H9 (cell line): ENCODE measurements at regions not wholly inside any gene's neighbourhood (a gene's known extent, or its start where the extent isn't known, plus 50 kb on each side); places are given as distances from the start of the nearest gene placed in this dataset.

Source experiments
- DNase-seq: peaks from one replicate; pipeline ENCODE4 v3.0.0-alpha.2; 2017
- H2AFZ ChIP-seq: one replicate; pipeline ENCODE4 v1.6.1; 2013; ENCODE audit warnings: mild to moderate bottlenecking, low read length, control low read depth, moderate library complexity
- H2AK5ac ChIP-seq: 2 replicates; pipeline ENCODE4 v1.6.1; 2013; ENCODE audit warnings: low read length, control low read depth, mixed read lengths; ENCODE audit not compliant: insufficient read length
- H2BK120ac ChIP-seq: one replicate; pipeline ENCODE4 v1.6.1; 2013; ENCODE audit warnings: low read depth, mild to moderate bottlenecking, low read length, control low read depth, inconsistent platforms; ENCODE audit not compliant: poor library complexity, severe bottlenecking
- H2BK12ac ChIP-seq: 2 replicates; pipeline ENCODE4 v1.6.1; 2013; ENCODE audit warnings: low read length, control low read depth, mixed read lengths, low read depth; ENCODE audit not compliant: insufficient read length
- H2BK15ac ChIP-seq: 2 replicates; pipeline ENCODE4 v1.6.1; 2013; ENCODE audit warnings: low read depth, low read length, control low read depth
- H2BK20ac ChIP-seq: one replicate; pipeline ENCODE4 v1.6.1; 2013; ENCODE audit warnings: low read depth, mild to moderate bottlenecking, low read length, control low read depth, inconsistent platforms; ENCODE audit not compliant: poor library complexity, severe bottlenecking
- H2BK5ac ChIP-seq: 2 replicates; pipeline ENCODE4 v1.6.1; 2013; ENCODE audit warnings: low read length, control low read depth, mixed read lengths; ENCODE audit not compliant: insufficient read length
- H3K14ac ChIP-seq: 2 replicates; pipeline ENCODE4 v1.6.1; 2013; ENCODE audit warnings: low read length, control low read depth; ENCODE audit not compliant: insufficient read depth
- H3K18ac ChIP-seq: 2 replicates; pipeline ENCODE4 v1.6.1; 2013; ENCODE audit warnings: low read depth, mild to moderate bottlenecking, mixed read lengths, low read length, control low read depth; ENCODE audit not compliant: insufficient read length
- H3K23ac ChIP-seq: 2 replicates; pipeline ENCODE4 v1.6.1; 2013; ENCODE audit warnings: low read length, control low read depth, mixed read lengths, low read depth; ENCODE audit not compliant: insufficient read length
- H3K23me2 ChIP-seq: 2 replicates; pipeline ENCODE4 v1.6.1; 2013; ENCODE audit warnings: low read depth, mild to moderate bottlenecking, mixed read lengths, low read length, control low read depth; ENCODE audit not compliant: insufficient read length, poor library complexity, severe bottlenecking
- H3K27ac ChIP-seq: 2 replicates; pipeline ENCODE4 v1.5.1; 2013; ENCODE audit warnings: low read length, control low read depth, mixed read lengths, low read depth; ENCODE audit not compliant: insufficient read length
- H3K27me3 ChIP-seq: 2 replicates; pipeline ENCODE4 v1.6.1; 2013; ENCODE audit warnings: low read length, control low read depth, inconsistent platforms; ENCODE audit not compliant: insufficient read depth
- H3K4ac ChIP-seq: 2 replicates; pipeline ENCODE4 v1.6.1; 2013; ENCODE audit warnings: low read depth, mild to moderate bottlenecking, control low read depth, inconsistent platforms, low read length, moderate library complexity
- H3K4me1 ChIP-seq: 2 replicates; pipeline ENCODE4 v1.6.1; 2013; ENCODE audit warnings: low read length, control low read depth, inconsistent platforms; ENCODE audit not compliant: insufficient read depth
- H3K4me2 ChIP-seq: 2 replicates; pipeline ENCODE4 v1.6.1; 2013; ENCODE audit warnings: low read length, control low read depth, mixed read lengths; ENCODE audit not compliant: insufficient read length, insufficient read depth
- H3K56ac ChIP-seq: 2 replicates; pipeline ENCODE4 v1.6.1; 2013; ENCODE audit warnings: low read depth, mild to moderate bottlenecking, mixed read lengths, low read length, control low read depth; ENCODE audit not compliant: insufficient read length
- H3K79me1 ChIP-seq: 2 replicates; pipeline ENCODE4 v1.6.1; 2013; ENCODE audit warnings: low read depth, mild to moderate bottlenecking, moderate library complexity, low read length, control low read depth, inconsistent platforms; ENCODE audit not compliant: insufficient read depth, poor library complexity, severe bottlenecking
- H3K79me2 ChIP-seq: 2 replicates; pipeline ENCODE4 v1.6.1; 2013; ENCODE audit warnings: low read length, control low read depth, inconsistent platforms; ENCODE audit not compliant: insufficient read depth
- H3K9ac ChIP-seq: 2 replicates; pipeline ENCODE4 v1.6.1; 2013; ENCODE audit warnings: low read length, control low read depth, mixed read lengths; ENCODE audit not compliant: insufficient read length; ENCODE audit errors: extremely low read depth
- H3K9me3 ChIP-seq: one replicate; pipeline ENCODE4 v1.6.1; 2013; ENCODE audit warnings: low read depth, low read length, inconsistent platforms; ENCODE audit not compliant: control insufficient read depth
- H3T11ph ChIP-seq: one replicate; pipeline ENCODE4 v1.6.1; 2013; ENCODE audit warnings: mild to moderate bottlenecking, low read length, control low read depth, inconsistent platforms
- H4K20me1 ChIP-seq: one replicate; pipeline ENCODE4 v1.6.1; 2013; ENCODE audit not compliant: control insufficient read depth, insufficient read length, insufficient read depth
- H4K5ac ChIP-seq: 2 replicates; pipeline ENCODE4 v1.6.1; 2013; ENCODE audit warnings: low read depth, mild to moderate bottlenecking, mixed read lengths, low read length, control low read depth; ENCODE audit not compliant: insufficient read length
- H4K8ac ChIP-seq: replicated peaks from 2 replicates; pipeline ENCODE4 v1.6.1; 2013; ENCODE audit warnings: low read length, control low read depth, mixed read lengths, low read depth; ENCODE audit not compliant: insufficient read length
- H4K91ac ChIP-seq: 2 replicates; pipeline ENCODE4 v1.6.1; 2013; ENCODE audit warnings: low read depth, mild to moderate bottlenecking, moderate library complexity, mixed read lengths, low read length, control low read depth; ENCODE audit not compliant: insufficient read length
- H3K27ac Mint-ChIP-seq, 3 experiments: 2 replicates in 2 of 3; 3 replicates in 1 of 3; pipeline ENCODE4 v1.8.0; 2020 to 2021; ENCODE audit warnings: mixed read lengths in 3 of 3, mild to moderate bottlenecking in 1 of 3, moderate library complexity in 1 of 3
- H3K27me3 Mint-ChIP-seq: 2 replicates; pipeline ENCODE4 v1.8.0; 2021; ENCODE audit warnings: low read depth, mild to moderate bottlenecking, moderate library complexity, mixed read lengths
- H3K36me3 Mint-ChIP-seq, 3 experiments: 2 replicates in 2 of 3; 3 replicates in 1 of 3; pipeline ENCODE4 v1.8.0; 2020 to 2021; ENCODE audit warnings: low read depth in 3 of 3, mixed read lengths in 3 of 3; ENCODE audit not compliant: insufficient read depth in 1 of 3
- H3K4me1 Mint-ChIP-seq, 2 experiments: 2 replicates each; pipeline ENCODE4 v1.8.0; 2020; ENCODE audit warnings: mixed read lengths in 2 of 2
- H3K4me3 Mint-ChIP-seq, 2 experiments: 2 replicates in 1 of 2; 3 replicates in 1 of 2; pipeline ENCODE4 v1.8.0; 2020 to 2021; ENCODE audit warnings: mild to moderate bottlenecking in 2 of 2, mixed read lengths in 2 of 2, moderate library complexity in 1 of 2
- H3K9me3 Mint-ChIP-seq, 2 experiments: 2 replicates in 1 of 2; 3 replicates in 1 of 2; pipeline ENCODE4 v1.8.0; 2020; ENCODE audit warnings: mild to moderate bottlenecking in 2 of 2, mixed read lengths in 2 of 2, moderate library complexity in 1 of 2
- WGBS: extraction: QIAGEN DNeasy Blood & Tissue Kit; methylation state at CpG from one replicate; pipeline ENCODE4 v1.1.7; 2013; ENCODE audit warnings: missing lambda C conversion rate, low lambda C conversion rate, mixed read lengths; ENCODE audit not compliant: insufficient read length; ENCODE audit errors: extremely low coverage; 5-methylcytosine and 5-hydroxymethylcytosine counted together
- TF ChIP-seq, protein P1 (sequence below): fragments of 200-600 bp; sonication (generic); conservative IDR thresholded peaks from 3 replicates; pipeline ENCODE4 v1.8.0; 2021; ENCODE audit warnings: antibody characterized with exemption, mild to moderate bottlenecking

DNA sequence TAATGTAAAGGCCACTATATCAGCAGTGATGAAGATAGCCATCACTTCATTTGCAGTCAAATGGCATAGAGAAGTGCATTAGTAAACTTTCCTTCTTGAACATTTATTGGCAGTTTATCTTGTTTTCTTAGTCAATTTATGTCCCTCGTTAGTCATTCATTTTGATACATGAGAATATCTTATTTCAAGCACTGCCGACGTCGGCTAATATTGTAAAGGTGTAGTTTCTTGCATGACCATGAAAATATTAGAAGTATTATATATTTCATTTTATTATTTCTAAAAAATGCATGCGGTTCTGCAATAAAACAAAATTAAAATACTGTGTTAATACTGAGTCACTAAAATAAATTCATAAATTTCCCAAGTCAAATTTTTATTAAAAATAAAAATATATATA lies 751.6 kb upstream of the ROBO1 start:
- Histone ChIP-seq H3K56ac (no peak overlapping the region), H3K79me2 (no peaks in the 10 kb centered on the region), H3K18ac (no peak overlapping the region), H4K8ac (no peak overlapping the region), H3K23ac (no peak overlapping the region), H3K14ac (no peak overlapping the region), H2BK5ac (no peak overlapping the region), H2AK5ac (no peak overlapping the region), H3K9me3 (no peaks in the 10 kb centered on the region), H2BK15ac (no peak overlapping the region), H3K4ac (no peak overlapping the region), H2BK12ac (no peak overlapping the region), H2BK120ac (no peak overlapping the region), H4K91ac (no peak overlapping the region), H2BK20ac (no peak overlapping the region), H3K9ac (no peak overlapping the region), H3K4me1 (no peaks in the 10 kb centered on the region), H3K79me1 (no peaks in the 10 kb centered on the region), H3K23me2 (no peaks in the 10 kb centered on the region), H2AFZ (no peak overlapping the region), H3K27ac (no peak overlapping the region), H3T11ph (no peak overlapping the region), H3K4me2 (no peak overlapping the region), H4K5ac (no peak overlapping the region), H4K20me1 (no peaks in the 10 kb centered on the region), H3K27me3 (no peaks in the 10 kb centered on the region)
- no peak for DNase-seq
- H3K27ac Mint-ChIP-seq = no peak overlapping the region
- no peaks in the 10 kb centered on the region for H3K9me3 Mint-ChIP-seq
- H3K27me3 Mint-ChIP-seq = no peaks in the 10 kb centered on the region
- H3K36me3 Mint-ChIP-seq = no peaks in the 10 kb centered on the region
- H3K4me1 Mint-ChIP-seq = no peaks in the 10 kb centered on the region
- TF ChIP-seq, protein P1, sequence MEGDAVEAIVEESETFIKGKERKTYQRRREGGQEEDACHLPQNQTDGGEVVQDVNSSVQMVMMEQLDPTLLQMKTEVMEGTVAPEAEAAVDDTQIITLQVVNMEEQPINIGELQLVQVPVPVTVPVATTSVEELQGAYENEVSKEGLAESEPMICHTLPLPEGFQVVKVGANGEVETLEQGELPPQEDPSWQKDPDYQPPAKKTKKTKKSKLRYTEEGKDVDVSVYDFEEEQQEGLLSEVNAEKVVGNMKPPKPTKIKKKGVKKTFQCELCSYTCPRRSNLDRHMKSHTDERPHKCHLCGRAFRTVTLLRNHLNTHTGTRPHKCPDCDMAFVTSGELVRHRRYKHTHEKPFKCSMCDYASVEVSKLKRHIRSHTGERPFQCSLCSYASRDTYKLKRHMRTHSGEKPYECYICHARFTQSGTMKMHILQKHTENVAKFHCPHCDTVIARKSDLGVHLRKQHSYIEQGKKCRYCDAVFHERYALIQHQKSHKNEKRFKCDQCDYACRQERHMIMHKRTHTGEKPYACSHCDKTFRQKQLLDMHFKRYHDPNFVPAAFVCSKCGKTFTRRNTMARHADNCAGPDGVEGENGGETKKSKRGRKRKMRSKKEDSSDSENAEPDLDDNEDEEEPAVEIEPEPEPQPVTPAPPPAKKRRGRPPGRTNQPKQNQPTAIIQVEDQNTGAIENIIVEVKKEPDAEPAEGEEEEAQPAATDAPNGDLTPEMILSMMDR = no peak
- H3K4me3 Mint-ChIP-seq = no peak overlapping the region
- no CpG with 5 or more reads among the region's 5 CpGs for WGBS
